Activated CD8-positive, alpha-beta memory T cell treated with anti-CD3 and anti-CD28 coated beads for 36 hours (primary cell): ENCODE measurements at regions not wholly inside any gene's neighbourhood (a gene's known extent, or its start where the extent isn't known, plus 50 kb on each side); places are given as distances from the start of the nearest gene placed in this dataset.
"Not testable (repeated sequence)": the region's sequence is repeated elsewhere in the genome, so short reads cannot be mapped to it uniquely, and the experiment has no call there.

ENCODE experiments used
- CTCF ChIA-PET: fragments of 350-600 bp; sonication (Branson Sonifier 250); formaldehyde crosslinking; loops from one replicate; lab custom pipeline; 2021; ENCODE audit warnings: antibody characterized with exemption; lab: Charles Lee
- POLR2A ChIA-PET: fragments of 350-600 bp; sonication (Branson Sonifier 250); formaldehyde crosslinking; loops from one replicate; lab custom pipeline; 2021; ENCODE audit warnings: antibody characterized with exemption; lab: Charles Lee

- CTCF ChIA-PET, result interaction anchor here (1.1 kb wide), 1 partner anchor 18 kb away, joined by 3 read pairs; no protein-coding TSS in a partner anchor
- POLR2A ChIA-PET, result no interaction called here
Measured at GRCh38 chr6:69623357-69623756, 173.5 kb downstream of the LMBRD1 start.

- ChIA-PET CTCF (no interaction called here), POLR2A (no interaction called here)
Measured at GRCh38 chr6:69622924-69623323, 173.9 kb downstream of the LMBRD1 start.

DNA sequence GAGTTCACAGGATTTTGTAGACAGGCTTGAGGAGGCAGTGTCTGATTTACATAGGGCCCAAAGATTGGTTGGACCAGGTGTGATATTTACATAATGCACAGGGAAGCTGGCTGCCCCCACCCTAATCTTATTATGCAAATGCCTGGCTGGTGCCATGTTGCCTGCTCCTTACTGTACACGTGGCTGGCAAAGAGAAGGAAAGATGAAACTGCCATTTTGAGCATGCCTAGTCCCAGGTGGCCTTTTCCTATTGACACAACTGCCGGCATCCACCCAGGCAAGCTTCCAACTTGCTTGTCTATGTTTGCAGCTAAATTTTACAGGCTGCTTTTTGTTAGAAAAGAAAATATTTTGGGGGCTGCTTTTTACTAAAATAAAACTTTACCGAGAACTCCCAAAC, 174.6 kb downstream of the LMBRD1 start:
- POLR2A ChIA-PET, result no interaction called here
- CTCF ChIA-PET, result no interaction called here

DNA sequence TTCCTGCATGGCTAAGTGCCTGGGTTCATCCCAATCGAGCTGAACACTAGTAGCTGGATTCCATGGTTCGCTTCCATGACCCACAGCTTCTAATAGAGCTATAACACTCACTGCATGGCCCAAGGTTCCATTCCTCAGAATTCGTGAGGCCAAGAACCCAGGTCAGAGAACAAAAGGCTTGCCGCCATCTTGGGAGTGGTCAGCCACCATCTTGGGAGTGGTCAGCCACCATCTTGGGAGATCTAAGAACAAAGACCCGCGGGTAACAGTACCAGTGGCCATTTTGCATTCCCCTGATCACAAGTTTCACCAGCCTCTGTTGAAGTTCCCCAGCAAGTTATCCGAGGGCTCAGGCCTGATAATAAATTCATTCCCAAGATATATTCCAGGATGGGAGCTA, 179.6 kb downstream of the LMBRD1 start:
- ChIA-PET POLR2A (no interaction called here), CTCF (no interaction called here)

GRCh38 chr6:69609836-69610472, 186.9 kb downstream of the LMBRD1 start:
- POLR2A ChIA-PET, result no interaction called here
- CTCF ChIA-PET, result no interaction called here

- ChIA-PET POLR2A (no interaction called here), CTCF (no interaction called here)
Measured at GRCh38 chr6:69601132-69601531, 195.7 kb downstream of the LMBRD1 start.

DNA sequence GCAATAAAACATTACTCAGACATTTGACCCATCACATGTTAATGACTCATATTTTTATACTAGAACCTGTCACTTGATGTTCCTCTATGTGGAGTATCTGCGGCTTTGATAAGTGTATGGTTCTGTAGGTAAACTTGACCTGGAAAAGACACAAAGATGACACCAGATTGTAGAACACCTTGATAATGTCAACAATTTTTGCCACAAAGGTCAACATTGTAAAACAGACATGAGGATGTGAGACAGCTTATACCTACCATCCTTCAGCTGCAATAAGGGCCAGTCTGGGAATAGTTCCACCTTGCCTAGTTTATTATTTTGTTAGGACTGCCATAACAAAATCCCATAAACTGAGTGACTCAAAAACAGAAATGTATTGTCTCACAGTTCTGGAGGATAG, 202.4 kb downstream of the LMBRD1 start:
- ChIA-PET POLR2A (no interaction called here), CTCF (no interaction called here)

DNA sequence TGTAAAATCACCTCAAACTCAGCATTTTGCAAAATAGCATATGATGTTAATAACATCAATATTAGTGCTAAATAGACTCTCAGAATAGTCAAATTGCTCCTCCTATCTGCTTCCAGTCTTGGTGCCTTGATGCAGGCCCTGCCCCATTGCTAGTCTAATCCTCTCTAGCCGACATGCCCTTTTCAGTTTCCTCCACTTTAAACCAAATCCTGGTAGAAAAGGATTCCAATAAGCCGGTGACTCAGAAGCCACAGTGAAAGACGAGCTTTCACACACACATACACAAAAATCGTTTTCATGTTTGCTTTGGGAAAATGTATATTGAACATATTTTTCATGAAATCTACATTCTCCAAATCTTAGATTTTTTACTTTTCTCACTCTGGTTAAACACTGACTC, 203.1 kb downstream of the LMBRD1 start:
- CTCF ChIA-PET, result no interaction called here
- POLR2A ChIA-PET, result no interaction called here

DNA sequence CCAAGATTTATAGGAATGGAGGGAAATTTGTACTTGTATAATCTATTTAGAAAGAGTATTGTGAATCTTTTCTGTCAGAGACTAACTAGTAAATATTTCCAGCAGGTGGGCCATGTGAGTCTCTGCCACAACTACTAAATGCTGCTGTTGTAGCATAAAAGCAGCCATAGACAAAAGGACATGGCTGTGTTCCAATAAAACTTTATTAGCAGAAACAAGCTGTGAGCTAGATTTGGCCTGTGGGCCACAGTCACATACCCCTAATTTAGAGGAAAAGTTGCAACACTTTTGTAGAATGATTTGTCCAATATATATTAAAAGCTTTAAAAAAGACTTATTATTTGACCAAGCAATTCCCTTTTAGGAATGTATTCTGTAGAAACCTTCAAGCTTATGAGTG, 207.2 kb downstream of the LMBRD1 start:
- ChIA-PET CTCF (no interaction called here), POLR2A (no interaction called here)

DNA sequence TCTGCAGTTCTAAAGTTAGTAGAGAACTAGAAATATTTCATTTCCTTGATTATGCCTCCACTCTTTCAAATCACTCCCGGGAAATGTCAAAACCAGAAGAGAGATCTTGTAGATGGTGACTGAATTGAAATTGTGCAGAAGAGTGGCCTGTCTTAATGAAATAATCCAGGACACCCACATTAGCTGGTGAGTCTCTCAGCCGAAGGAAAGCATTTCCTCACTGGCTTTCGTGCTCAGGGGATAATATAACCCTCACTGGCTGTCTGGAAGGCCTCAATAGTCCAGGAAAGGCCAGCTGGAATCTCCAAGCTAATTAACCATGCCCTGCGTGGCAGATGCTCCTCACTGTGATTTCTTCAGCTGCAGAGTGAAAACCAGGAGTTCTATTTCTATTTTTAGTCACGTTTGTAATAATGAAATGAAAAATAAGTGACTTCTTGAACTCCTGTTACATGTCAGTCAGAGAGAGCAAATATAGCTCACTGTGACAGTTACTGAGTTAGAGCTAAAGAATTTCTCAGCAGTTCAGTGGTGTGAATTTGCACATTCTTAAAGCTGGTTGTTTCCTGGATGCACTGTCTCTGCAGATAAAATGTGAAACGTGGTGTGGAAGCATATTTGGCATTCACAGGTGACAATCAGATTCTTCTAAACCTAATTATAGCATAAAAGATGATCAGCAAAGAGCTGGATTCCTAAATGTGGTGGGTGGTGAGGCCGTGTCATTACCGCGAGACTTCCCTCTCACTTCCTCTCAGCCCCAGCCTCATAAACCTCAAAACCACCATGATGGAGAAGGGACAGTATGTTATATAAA, 211.7 kb downstream of the LMBRD1 start:
- ChIA-PET POLR2A (no interaction called here), CTCF (no interaction called here)

DNA sequence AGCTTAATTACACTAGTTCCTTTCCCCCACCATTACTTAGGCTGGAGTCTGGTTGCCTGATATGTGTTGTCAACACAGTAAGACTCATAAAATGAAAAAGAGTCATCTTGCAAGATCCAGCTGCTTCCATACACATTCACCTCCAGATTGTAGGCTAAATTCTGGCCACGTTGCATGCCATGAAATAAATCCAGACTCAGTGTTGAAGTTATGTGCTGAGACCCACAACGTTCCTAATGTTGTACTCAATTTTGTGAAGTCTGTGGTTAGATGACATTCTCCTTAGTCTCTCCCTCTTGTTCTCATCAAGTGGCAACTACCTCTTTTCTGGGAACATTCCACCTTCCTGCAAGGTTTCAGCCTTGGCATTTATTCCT, 212.3 kb downstream of the LMBRD1 start:
- CTCF ChIA-PET, result no interaction called here
- POLR2A ChIA-PET, result no interaction called here

- ChIA-PET POLR2A (no interaction called here), CTCF (no interaction called here)
Measured at GRCh38 chr6:69581581-69581980, 215.2 kb downstream of the LMBRD1 start.

DNA sequence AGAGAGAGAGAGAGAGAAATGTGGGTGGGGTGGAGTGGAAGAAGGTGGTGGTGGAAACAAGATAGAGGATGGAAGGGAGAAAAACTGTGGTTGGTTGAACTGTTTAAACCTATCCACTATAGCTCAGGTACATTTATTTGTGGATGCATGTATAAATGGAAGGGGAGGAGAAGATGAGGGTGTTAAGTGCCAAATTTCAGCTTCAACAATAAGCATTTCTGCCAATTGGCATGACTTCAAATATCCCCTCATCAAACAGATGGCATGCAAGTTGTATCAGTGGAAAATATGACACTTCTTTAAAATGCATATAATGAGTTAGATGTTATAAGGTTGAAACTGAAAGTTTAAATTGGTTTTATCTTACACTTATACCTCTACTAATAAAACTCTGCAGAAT, 216.1 kb downstream of the LMBRD1 start:
- ChIA-PET CTCF (no interaction called here), POLR2A (no interaction called here)

GRCh38 chr6:69578361-69578890, 218.4 kb downstream of the LMBRD1 start:
- POLR2A ChIA-PET, result no interaction called here
- CTCF ChIA-PET, result interaction anchor here (0.7 kb wide), 1 partner anchor 820 kb away, joined by 3 read pairs; no protein-coding TSS in a partner anchor

DNA sequence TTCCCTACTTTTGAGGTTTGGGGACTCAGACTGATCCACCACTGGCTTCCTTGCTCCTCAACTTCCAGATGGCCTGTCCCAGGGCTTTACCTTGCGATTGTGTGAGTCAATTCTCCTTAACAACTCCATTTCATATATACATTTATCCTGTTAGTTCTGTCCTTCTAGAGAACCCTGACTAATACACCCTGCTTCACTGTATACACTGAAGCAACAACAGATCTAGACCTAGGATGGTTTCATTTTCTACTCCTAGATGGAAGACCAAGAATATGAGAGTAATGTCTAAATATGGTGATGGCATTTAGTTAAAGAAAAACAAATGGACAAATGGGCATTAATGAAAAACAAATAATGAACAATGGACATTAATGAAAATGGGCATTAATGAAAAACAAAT, 225.6 kb downstream of the LMBRD1 start:
- ChIA-PET POLR2A (no interaction called here), CTCF (no interaction called here)

GRCh38 chr6:69570106-69570505, 226.7 kb downstream of the LMBRD1 start:
- ChIA-PET CTCF (no interaction called here), POLR2A (no interaction called here)

- CTCF ChIA-PET, POLR2A ChIA-PET: not testable (repeated sequence)
Measured at GRCh38 chr6:69560597-69560996, 236.2 kb downstream of the LMBRD1 start.

GRCh38 chr6:69555088-69555638, 241.6 kb downstream of the LMBRD1 start:
- POLR2A ChIA-PET, result no interaction called here
- CTCF ChIA-PET, result no interaction called here

GRCh38 chr6:69542494-69542893, 254.3 kb downstream of the LMBRD1 start:
- ChIA-PET CTCF (no interaction called here), POLR2A (no interaction called here)

DNA sequence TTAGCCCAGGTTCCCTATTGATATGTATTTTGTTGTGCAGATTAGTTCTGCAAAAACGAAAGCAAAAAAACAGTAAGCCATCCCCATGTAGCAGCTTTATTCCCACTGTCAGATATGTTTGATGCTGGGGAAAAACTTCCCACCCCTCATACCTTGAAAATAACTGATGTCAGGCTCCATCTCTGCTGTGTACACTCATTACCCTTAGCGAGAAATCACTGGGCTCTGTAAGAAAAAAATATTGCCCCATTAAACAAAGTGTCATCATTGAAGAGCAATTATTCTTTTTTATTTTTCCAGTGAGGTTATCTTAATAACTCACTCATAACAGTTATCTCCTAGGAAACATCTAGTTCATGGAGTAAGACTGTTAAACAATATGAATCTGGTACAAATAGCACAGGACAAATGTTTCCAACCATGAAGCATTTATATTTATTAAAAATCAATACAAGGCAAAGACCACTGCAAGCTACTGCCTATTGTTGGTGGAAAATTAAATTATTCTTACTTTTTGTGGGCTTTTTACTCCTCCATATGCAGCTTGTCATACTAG, 268.8 kb downstream of the LMBRD1 start:
- ChIA-PET CTCF (no interaction called here), POLR2A (no interaction called here)
